VCaP (cell line): ENCODE measurements at regions not wholly inside any gene's neighbourhood (a gene's known extent, or its start where the extent isn't known, plus 50 kb on each side); places are given as distances from the start of the nearest gene placed in this dataset.
A peak's percentile ranks its signal among the peaks of the same experiment; 100 is the strongest.

Source experiments
- H3K27ac ChIP-seq: fragments of 450-650 bp; 2 replicates; pipeline ENCODE4 v1.5.1; 2017
- CTCF ChIP-seq: fragments of 450-650 bp; conservative IDR thresholded peaks from 2 replicates; pipeline ENCODE4 v1.5.1; 2017; ENCODE audit warnings: mild to moderate bottlenecking, moderate library complexity

GRCh38 chr20:48100483-48100882 is 315.2 kb upstream of the SULF2 start:
- no peak for TF ChIP-seq CTCF
- no peak overlapping the region for H3K27ac ChIP-seq

- no peak for TF ChIP-seq CTCF
- H3K27ac ChIP-seq: no peak overlapping the region
Measured at GRCh38 chr20:48098866-48099265, 313.6 kb upstream of the SULF2 start.

- H3K27ac ChIP-seq: no peak overlapping the region
- no peak for TF ChIP-seq CTCF
Measured at GRCh38 chr20:48098099-48098498, 312.8 kb upstream of the SULF2 start.

GRCh38 chr20:48096957-48097890 is 311.9 kb upstream of the SULF2 start:
- no peak for TF ChIP-seq CTCF
- no peak overlapping the region for H3K27ac ChIP-seq

GRCh38 chr20:48096212-48096875 is 311.1 kb upstream of the SULF2 start:
- no peak for TF ChIP-seq CTCF
- no peak overlapping the region for H3K27ac ChIP-seq

- no peak for TF ChIP-seq CTCF
- peak overlapping the region; percentile 52 for H3K27ac ChIP-seq
Measured at GRCh38 chr20:48094944-48095343, 309.7 kb upstream of the SULF2 start.

GRCh38 chr20:48094196-48094749 is 309.0 kb upstream of the SULF2 start:
- TF ChIP-seq CTCF: no peak
- peak overlapping the region; percentile 52 for H3K27ac ChIP-seq
